MM.1S (cell line): ENCODE measurements at regions not wholly inside any gene's neighbourhood (a gene's known extent, or its start where the extent isn't known, plus 50 kb on each side); places are given as distances from the start of the nearest gene placed in this dataset.

Experiments
- DNase-seq: peaks from one replicate; pipeline ENCODE4 v3.0.0-alpha.2; 2015
- H2AFZ ChIP-seq: fragments of 300-600 bp; sonication (generic); 2 replicates; pipeline ENCODE4 v1.6.0; 2016; ENCODE audit warnings: antibody characterized with exemption, low read length
- H3F3A ChIP-seq: fragments of 300-600 bp; sonication (generic); 2 replicates; pipeline ENCODE4 v1.6.1; 2016; ENCODE audit warnings: mild to moderate bottlenecking, antibody characterized with exemption, low read length, moderate library complexity, mixed read lengths; ENCODE audit not compliant: insufficient read depth
- H3K27ac ChIP-seq: fragments of 300-600 bp; sonication (generic); 2 replicates; pipeline ENCODE4 v1.5.1; 2016; ENCODE audit warnings: mild to moderate bottlenecking, low read length
- H3K27me3 ChIP-seq: fragments of 300-600 bp; sonication (generic); replicated peaks from 2 replicates; pipeline ENCODE4 v1.6.0; 2016; ENCODE audit warnings: low read length; ENCODE audit not compliant: insufficient read depth
- H3K36me3 ChIP-seq: fragments of 300-600 bp; sonication (generic); replicated peaks from 2 replicates; pipeline ENCODE4 v1.6.1; 2016; ENCODE audit warnings: mild to moderate bottlenecking, low read length, mixed read lengths; ENCODE audit not compliant: insufficient read depth
- H3K4me1 ChIP-seq: fragments of 300-600 bp; sonication (generic); 2 replicates; pipeline ENCODE4 v1.6.1; 2016; ENCODE audit warnings: low read length, mixed read lengths
- H3K4me2 ChIP-seq: fragments of 300-600 bp; sonication (generic); 2 replicates; pipeline ENCODE4 v1.6.0; 2016; ENCODE audit warnings: low read depth, low read length
- H3K4me3 ChIP-seq: fragments of 300-600 bp; sonication (generic); 2 replicates; pipeline ENCODE4 v1.5.1; 2016; ENCODE audit warnings: low read length, mixed read lengths
- H3K79me2 ChIP-seq: fragments of 300-600 bp; sonication (generic); 2 replicates; pipeline ENCODE4 v1.6.1; 2016; ENCODE audit warnings: mixed run types, low read length, mixed read lengths
- H3K9ac ChIP-seq: fragments of 300-600 bp; sonication (generic); 2 replicates; pipeline ENCODE4 v1.6.1; 2016; ENCODE audit warnings: low read length, mixed read lengths
- H3K9me2 ChIP-seq: fragments of 300-600 bp; sonication (generic); replicated peaks from 2 replicates; pipeline ENCODE4 v1.6.1; 2016; ENCODE audit warnings: mild to moderate bottlenecking, low read length, mixed read lengths; ENCODE audit not compliant: insufficient read depth
- H3K9me3 ChIP-seq: fragments of 300-600 bp; sonication (generic); replicated peaks from 2 replicates; pipeline ENCODE4 v1.6.1; 2016; ENCODE audit warnings: mild to moderate bottlenecking, low read length, mixed read lengths; ENCODE audit not compliant: insufficient read depth
- H4K20me1 ChIP-seq: fragments of 300-600 bp; sonication (generic); 2 replicates; pipeline ENCODE4 v1.6.1; 2016; ENCODE audit warnings: mild to moderate bottlenecking, low read length, moderate library complexity, mixed read lengths; ENCODE audit not compliant: insufficient read depth
- EZH2 ChIP-seq: fragments of 300-600 bp; sonication (generic); optimal IDR thresholded peaks from 2 replicates; pipeline ENCODE3; 2017; ENCODE audit warnings: low read depth, mild to moderate bottlenecking, antibody characterized with exemption, low read length, mixed read lengths
- EZH2phosphoT487 ChIP-seq: fragments of 300-600 bp; sonication (generic); IDR thresholded peaks from 2 replicates; pipeline ENCODE4 v1.6.1; 2018; ENCODE audit warnings: antibody characterized with exemption, low read length
- TF ChIP-seq, protein P1 (sequence below): fragments of 300-600 bp; sonication (generic); IDR thresholded peaks from 2 replicates; pipeline ENCODE4 v1.5.1; 2016; ENCODE audit warnings: antibody characterized with exemption, low read length, mixed read lengths

DNA sequence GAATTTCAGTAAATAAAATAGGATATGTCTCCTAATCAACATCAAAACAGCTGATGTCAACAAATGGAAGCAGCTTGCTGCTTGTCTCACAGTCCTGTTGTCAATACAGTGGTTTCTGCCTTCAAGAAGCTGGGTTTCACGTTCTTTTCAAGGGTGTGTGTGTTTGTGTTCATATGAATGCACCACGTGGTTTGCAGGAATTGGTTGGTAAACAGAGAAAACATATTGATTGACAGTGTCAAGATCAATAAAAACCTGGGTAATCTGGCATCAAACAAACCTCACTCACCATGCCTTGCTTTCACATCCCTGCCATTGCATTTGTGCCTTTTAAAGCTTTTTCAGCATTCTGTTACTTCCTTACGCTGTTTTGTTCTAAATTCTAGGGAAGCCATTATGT, 585.7 kb upstream of the CA10 start:
- no peaks in the 10 kb centered on the region for H3K36me3 ChIP-seq
- no peaks in the 10 kb centered on the region for H3K79me2 ChIP-seq
- no peak for DNase-seq
- H3K9ac ChIP-seq = no peak overlapping the region
- TF ChIP-seq EZH2phosphoT487 (no peak), EZH2 (no peak)
- TF ChIP-seq, protein P1, sequence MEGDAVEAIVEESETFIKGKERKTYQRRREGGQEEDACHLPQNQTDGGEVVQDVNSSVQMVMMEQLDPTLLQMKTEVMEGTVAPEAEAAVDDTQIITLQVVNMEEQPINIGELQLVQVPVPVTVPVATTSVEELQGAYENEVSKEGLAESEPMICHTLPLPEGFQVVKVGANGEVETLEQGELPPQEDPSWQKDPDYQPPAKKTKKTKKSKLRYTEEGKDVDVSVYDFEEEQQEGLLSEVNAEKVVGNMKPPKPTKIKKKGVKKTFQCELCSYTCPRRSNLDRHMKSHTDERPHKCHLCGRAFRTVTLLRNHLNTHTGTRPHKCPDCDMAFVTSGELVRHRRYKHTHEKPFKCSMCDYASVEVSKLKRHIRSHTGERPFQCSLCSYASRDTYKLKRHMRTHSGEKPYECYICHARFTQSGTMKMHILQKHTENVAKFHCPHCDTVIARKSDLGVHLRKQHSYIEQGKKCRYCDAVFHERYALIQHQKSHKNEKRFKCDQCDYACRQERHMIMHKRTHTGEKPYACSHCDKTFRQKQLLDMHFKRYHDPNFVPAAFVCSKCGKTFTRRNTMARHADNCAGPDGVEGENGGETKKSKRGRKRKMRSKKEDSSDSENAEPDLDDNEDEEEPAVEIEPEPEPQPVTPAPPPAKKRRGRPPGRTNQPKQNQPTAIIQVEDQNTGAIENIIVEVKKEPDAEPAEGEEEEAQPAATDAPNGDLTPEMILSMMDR = no peak
- no peaks in the 10 kb centered on the region for H3K9me2 ChIP-seq
- H3K4me1 ChIP-seq = no peaks in the 10 kb centered on the region
- H3K9me3 ChIP-seq = no peaks in the 10 kb centered on the region
- H3K27ac ChIP-seq = no peak overlapping the region
- H3K4me2 ChIP-seq = no peak overlapping the region
- no peaks in the 10 kb centered on the region for H3K27me3 ChIP-seq
- H2AFZ ChIP-seq = no peak overlapping the region
- H3K4me3 ChIP-seq = no peak overlapping the region
- no peaks in the 10 kb centered on the region for H4K20me1 ChIP-seq
- no peaks in the 10 kb centered on the region for H3F3A ChIP-seq

DNA sequence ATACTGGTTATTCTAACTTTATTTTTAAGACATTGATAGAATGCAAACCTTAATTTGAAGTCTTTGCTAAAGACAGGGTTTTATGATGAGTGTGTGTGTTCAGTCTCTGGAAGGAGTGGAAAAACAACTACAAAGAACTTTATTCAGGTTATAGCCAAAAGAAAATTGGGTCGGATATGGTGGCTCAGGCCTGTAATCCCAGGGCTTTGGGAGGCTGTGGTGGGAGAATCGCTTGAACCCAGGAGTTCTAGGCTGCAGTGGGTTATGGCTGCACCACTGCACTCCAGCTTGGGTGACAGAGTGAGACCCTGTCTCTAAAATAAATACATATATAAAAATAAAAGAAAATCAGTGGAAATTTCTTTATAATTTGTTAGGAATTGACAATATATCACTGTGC, 581.5 kb upstream of the CA10 start:
- Histone ChIP-seq H3K79me2 (no peaks in the 10 kb centered on the region), H4K20me1 (no peaks in the 10 kb centered on the region), H3K9me3 (no peaks in the 10 kb centered on the region), H3K4me3 (no peak overlapping the region), H3K27ac (no peak overlapping the region), H3K4me1 (no peaks in the 10 kb centered on the region), H3K36me3 (no peaks in the 10 kb centered on the region), H3K9me2 (no peaks in the 10 kb centered on the region), H3K4me2 (no peak overlapping the region), H3K9ac (no peak overlapping the region), H2AFZ (no peak overlapping the region), H3K27me3 (no peaks in the 10 kb centered on the region), H3F3A (no peaks in the 10 kb centered on the region)
- DNase-seq = no peak
- TF ChIP-seq, protein P1 = no peak
- TF ChIP-seq EZH2 (no peak), EZH2phosphoT487 (no peak)

DNA sequence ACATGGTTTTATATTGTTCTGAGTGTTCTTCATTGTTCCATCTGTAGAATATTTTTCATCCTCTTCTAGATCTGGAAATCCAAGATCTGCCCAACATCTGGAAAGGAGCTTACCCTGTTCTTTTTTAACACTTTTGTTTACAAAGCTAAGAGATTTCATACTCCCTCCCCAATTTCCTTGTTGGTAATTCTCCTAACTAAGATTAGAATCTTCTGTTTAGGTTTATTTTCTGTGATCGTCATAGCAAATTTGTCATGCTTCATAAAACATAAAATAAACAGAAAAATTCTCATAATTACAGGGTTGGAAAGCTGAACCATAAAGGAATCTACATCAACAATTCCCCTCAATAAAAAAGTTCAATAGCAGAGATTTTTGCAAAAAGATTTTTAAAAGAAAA, 580.3 kb upstream of the CA10 start:
- H3K27me3 ChIP-seq = no peaks in the 10 kb centered on the region
- H3K36me3 ChIP-seq = no peaks in the 10 kb centered on the region
- no peaks in the 10 kb centered on the region for H3K9me3 ChIP-seq
- DNase-seq = no peak
- H3F3A ChIP-seq = no peaks in the 10 kb centered on the region
- H3K9ac ChIP-seq = no peak overlapping the region
- no peaks in the 10 kb centered on the region for H3K79me2 ChIP-seq
- no peak overlapping the region for H3K4me2 ChIP-seq
- H3K27ac ChIP-seq = no peak overlapping the region
- no peak overlapping the region for H2AFZ ChIP-seq
- no peaks in the 10 kb centered on the region for H3K9me2 ChIP-seq
- H4K20me1 ChIP-seq = no peaks in the 10 kb centered on the region
- TF ChIP-seq, protein P1 = no peak
- no peak for TF ChIP-seq EZH2phosphoT487
- TF ChIP-seq EZH2 = no peak
- H3K4me3 ChIP-seq = no peak overlapping the region
- H3K4me1 ChIP-seq = no peaks in the 10 kb centered on the region

- no peaks in the 10 kb centered on the region for H3K4me1 ChIP-seq
- H3K36me3 ChIP-seq = no peaks in the 10 kb centered on the region
- no peak overlapping the region for H3K4me2 ChIP-seq
- DNase-seq = no peak
- no peak overlapping the region for H2AFZ ChIP-seq
- no peaks in the 10 kb centered on the region for H3K9me3 ChIP-seq
- no peaks in the 10 kb centered on the region for H3K79me2 ChIP-seq
- TF ChIP-seq EZH2 (no peak), EZH2phosphoT487 (no peak)
- TF ChIP-seq, protein P1 = no peak
- no peaks in the 10 kb centered on the region for H3K27me3 ChIP-seq
- H4K20me1 ChIP-seq = no peaks in the 10 kb centered on the region
- no peaks in the 10 kb centered on the region for H3F3A ChIP-seq
- H3K9me2 ChIP-seq = no peaks in the 10 kb centered on the region
- no peak overlapping the region for H3K4me3 ChIP-seq
- H3K9ac ChIP-seq = no peak overlapping the region
- H3K27ac ChIP-seq = no peak overlapping the region
Observed at GRCh38 chr17:52737071-52737470, 578.6 kb upstream of the CA10 start.
